Lower leg skin (tissue), 3 donors: ENCODE measurements at regions not wholly inside any gene's neighbourhood (a gene's known extent, or its start where the extent isn't known, plus 50 kb on each side); places are given as distances from the start of the nearest gene placed in this dataset.
"Not testable (repeated sequence)": the region's sequence is repeated elsewhere in the genome, so short reads cannot be mapped to it uniquely, and the experiment has no call there.

ENCODE experiments used
- POLR2A ChIP-seq, 2 donors: fragments of 450-650 bp; IDR thresholded peaks; one replicate each; pipeline ENCODE4 v1.6.1; 2016 to 2017; ENCODE audit warnings: antibody characterized with exemption in 2 of 2, mild to moderate bottlenecking in 1 of 2, moderate library complexity in 1 of 2
- TF ChIP-seq, protein P1 (sequence below), 3 donors: fragments of 450-650 bp; IDR thresholded peaks; one replicate each; pipeline ENCODE4 v1.5.1; 2016; ENCODE audit warnings: antibody characterized with exemption in 3 of 3, mild to moderate bottlenecking in 3 of 3, moderate library complexity in 2 of 3

- TF ChIP-seq, protein P1, sequence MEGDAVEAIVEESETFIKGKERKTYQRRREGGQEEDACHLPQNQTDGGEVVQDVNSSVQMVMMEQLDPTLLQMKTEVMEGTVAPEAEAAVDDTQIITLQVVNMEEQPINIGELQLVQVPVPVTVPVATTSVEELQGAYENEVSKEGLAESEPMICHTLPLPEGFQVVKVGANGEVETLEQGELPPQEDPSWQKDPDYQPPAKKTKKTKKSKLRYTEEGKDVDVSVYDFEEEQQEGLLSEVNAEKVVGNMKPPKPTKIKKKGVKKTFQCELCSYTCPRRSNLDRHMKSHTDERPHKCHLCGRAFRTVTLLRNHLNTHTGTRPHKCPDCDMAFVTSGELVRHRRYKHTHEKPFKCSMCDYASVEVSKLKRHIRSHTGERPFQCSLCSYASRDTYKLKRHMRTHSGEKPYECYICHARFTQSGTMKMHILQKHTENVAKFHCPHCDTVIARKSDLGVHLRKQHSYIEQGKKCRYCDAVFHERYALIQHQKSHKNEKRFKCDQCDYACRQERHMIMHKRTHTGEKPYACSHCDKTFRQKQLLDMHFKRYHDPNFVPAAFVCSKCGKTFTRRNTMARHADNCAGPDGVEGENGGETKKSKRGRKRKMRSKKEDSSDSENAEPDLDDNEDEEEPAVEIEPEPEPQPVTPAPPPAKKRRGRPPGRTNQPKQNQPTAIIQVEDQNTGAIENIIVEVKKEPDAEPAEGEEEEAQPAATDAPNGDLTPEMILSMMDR (IDR thresholded peaks at IDR 0.05), result not testable (repeated sequence)
- TF ChIP-seq POLR2A (IDR thresholded peaks at IDR 0.05), result not testable (repeated sequence)
Measured at GRCh38 chrX:114167276-114167675, 416.6 kb upstream of the HTR2C start.
